ENCODE measurements at regions not wholly inside any gene's neighbourhood (a gene's known extent, or its start where the extent isn't known, plus 50 kb on each side); places are given as distances from the start of the nearest gene placed in this dataset.

GRCh38 chr9:21746550-21746949 is 55.9 kb upstream of the MTAP start:
- no peak for DNase-seq (ENCODE audit: low read depth)
- H3K36me3 ChIP-seq (ENCODE audit: control insufficient read depth, insufficient read depth, low read length): no peaks in the 10 kb centered on the region

GRCh38 chr9:21747175-21747574 is 55.3 kb upstream of the MTAP start:
- no peak for DNase-seq (ENCODE audit: low read depth)
- no peak overlapping the region for H3K4me3 ChIP-seq (ENCODE audit: low read depth, low read length)
- no peak for TF ChIP-seq CTCF (IDR thresholded peaks at IDR 0.05; ENCODE audit: insufficient read depth, low read length, poor library complexity, severe bottlenecking)
- H3K36me3 ChIP-seq (ENCODE audit: control insufficient read depth, insufficient read depth, low read length): no peaks in the 10 kb centered on the region
- no peaks in the 10 kb centered on the region for H3K27me3 ChIP-seq (ENCODE audit: control insufficient read depth, insufficient read depth, low read length)

More at GRCh38 chr9:21746550-21746949, 55.9 kb upstream of the MTAP start:
- Histone ChIP-seq H3K4me3 (ENCODE audit: low read depth, low read length) (no peak overlapping the region), H3K27me3 (ENCODE audit: control insufficient read depth, insufficient read depth, low read length) (no peaks in the 10 kb centered on the region)
- TF ChIP-seq CTCF (IDR thresholded peaks at IDR 0.05; ENCODE audit: insufficient read depth, low read length, poor library complexity, severe bottlenecking): no peak

- TF ChIP-seq CTCF (IDR thresholded peaks at IDR 0.05; ENCODE audit: insufficient read depth, low read length, poor library complexity, severe bottlenecking): no peak
- H3K36me3 ChIP-seq (ENCODE audit: control insufficient read depth, insufficient read depth, low read length): no peaks in the 10 kb centered on the region
- H3K4me3 ChIP-seq (ENCODE audit: low read depth, low read length): no peak overlapping the region
- no peaks in the 10 kb centered on the region for H3K27me3 ChIP-seq (ENCODE audit: control insufficient read depth, insufficient read depth, low read length)
- no peak for DNase-seq (ENCODE audit: low read depth)
These were observed 52.3 kb upstream of the MTAP start for GRCh38 chr9:21750021-21750735.

- no peak overlapping the region for H3K4me3 ChIP-seq (ENCODE audit: low read depth, low read length)
- no peak for DNase-seq (ENCODE audit: low read depth)
- TF ChIP-seq CTCF (IDR thresholded peaks at IDR 0.05; ENCODE audit: insufficient read depth, low read length, poor library complexity, severe bottlenecking): no peak
- no peaks in the 10 kb centered on the region for H3K27me3 ChIP-seq (ENCODE audit: control insufficient read depth, insufficient read depth, low read length)
- H3K36me3 ChIP-seq (ENCODE audit: control insufficient read depth, insufficient read depth, low read length): no peaks in the 10 kb centered on the region
These were observed 50.4 kb upstream of the MTAP start for GRCh38 chr9:21751998-21752397.
